ENCODE measurements at regions not wholly inside any gene's neighbourhood (a gene's known extent, or its start where the extent isn't known, plus 50 kb on each side); places are given as distances from the start of the nearest gene placed in this dataset.

GRCh38 chr14:73778736-73779135 is 64.6 kb upstream of the PNMA1 start:
- TF ChIP-seq EZH2 (IDR thresholded peaks at IDR 0.05; ENCODE audit: insufficient read depth, poor library complexity, severe bottlenecking) = no peak
- TF ChIP-seq EZH2phosphoT487 (IDR thresholded peaks at IDR 0.05; ENCODE audit: insufficient read depth, low read depth) = no peak
